HG03064 (cell line): ENCODE measurements at regions not wholly inside any gene's neighbourhood (a gene's known extent, or its start where the extent isn't known, plus 50 kb on each side); places are given as distances from the start of the nearest gene placed in this dataset.

Source experiments
- ATAC-seq: cut with Tn5 transposase; IDR thresholded peaks from one replicate; pipeline ENCODE4 v1.9.1; 2021; ENCODE audit warnings: low read depth; ENCODE audit not compliant: unreplicated experiment

DNA sequence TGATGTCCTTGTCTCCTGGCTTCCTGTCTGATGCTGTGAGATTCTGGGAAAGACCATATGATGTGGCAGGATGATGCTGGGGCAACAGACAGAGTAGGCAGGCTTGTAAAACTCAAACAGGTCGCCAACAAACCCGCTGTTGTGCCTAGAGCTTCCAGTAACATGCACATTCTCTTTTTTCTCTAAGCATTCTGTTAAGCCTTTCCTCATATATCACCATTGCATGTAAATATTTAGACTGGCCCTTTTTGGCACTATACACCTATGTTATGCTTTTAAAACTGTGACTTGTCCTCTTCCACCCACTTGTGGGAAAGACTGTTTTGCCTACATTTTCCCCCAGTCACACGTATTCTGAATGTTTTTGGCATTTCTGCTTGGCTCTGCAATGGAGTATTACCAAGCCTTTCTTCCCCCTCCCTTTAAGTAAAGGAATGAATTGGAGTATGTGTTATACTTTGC is 250.4 kb upstream of the TANK start:
- ATAC-seq: no peak

DNA sequence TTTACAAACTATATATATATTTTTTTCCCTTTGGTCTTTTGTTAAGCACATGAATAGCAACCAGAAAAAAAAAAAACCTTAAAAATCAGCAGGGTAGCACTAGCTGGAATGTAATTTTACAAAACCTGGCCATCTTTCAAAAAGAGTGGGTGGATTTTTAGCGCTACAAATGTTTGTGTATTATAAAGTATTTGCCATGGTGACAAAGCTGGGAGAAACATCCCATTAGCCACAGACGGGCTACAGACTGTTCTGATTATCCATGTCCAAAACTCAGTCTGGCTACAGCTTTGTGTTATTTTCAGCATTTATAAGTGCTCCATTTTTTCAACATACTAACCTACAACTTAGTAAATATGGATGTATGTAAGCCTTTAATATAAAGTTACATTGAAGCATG is 249.5 kb upstream of the TANK start:
- no peak for ATAC-seq

- ATAC-seq: no peak
Observed at GRCh38 chr2:160911258-160911657, 249.0 kb upstream of the TANK start.

DNA sequence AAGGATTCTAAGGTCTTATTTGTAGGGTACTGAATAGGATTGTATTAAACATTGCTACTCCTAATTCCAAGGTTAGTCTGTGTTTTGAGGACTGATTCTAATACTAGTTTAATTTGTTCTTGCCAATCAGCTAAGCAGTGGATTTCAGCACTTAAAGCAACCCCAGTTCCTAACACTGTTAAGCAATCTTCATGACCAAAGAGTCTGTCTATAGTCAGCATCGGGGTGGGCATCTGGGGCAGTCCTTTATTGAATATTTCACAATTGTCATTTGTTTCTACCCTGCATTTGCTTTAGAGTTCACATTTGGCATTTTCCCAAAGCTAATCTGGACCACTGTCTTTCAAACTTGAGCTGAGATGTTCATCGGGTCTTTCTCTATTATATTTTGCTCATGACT is 248.0 kb upstream of the TANK start:
- ATAC-seq: no peak

GRCh38 chr2:160913323-160913722 is 246.9 kb upstream of the TANK start:
- no peak for ATAC-seq

DNA sequence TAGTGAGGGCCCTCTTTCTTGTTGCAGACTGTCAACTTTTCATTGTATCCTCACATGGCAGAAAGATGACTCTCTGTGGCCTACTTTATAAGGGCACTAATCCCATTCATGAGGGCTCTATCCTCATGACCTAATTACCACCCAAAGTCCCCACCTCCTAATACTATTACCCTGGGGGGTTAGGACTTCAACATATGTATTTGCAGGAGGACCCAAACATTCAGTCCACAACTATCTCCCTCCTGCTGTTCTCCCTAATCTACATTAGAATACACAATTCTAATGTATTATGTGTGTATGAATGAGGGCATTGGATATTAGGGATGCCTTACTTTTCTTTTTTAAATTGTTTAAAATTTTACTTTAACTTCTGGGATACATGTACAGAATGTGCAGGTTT is 246.0 kb upstream of the TANK start:
- ATAC-seq: no peak

DNA sequence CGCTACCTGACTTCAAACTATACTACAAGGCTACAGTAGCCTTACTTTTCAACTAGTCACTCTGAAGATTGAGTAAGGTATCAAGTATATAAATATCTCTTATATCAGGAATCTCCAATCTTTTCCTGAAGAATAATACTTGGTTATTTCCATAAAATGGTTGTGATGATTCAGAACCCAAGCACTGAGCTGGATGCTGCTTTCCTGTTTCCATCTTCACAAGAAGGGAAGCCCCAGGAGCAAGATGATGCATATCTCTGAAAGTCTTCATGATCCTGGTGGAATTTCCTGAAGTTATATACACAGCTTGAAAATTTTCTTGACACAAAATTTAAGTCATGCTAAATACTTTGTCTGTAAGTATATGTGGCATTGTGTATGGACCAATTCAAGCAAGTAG is 243.9 kb upstream of the TANK start:
- ATAC-seq: no peak

GRCh38 chr2:160917850-160918249 is 242.4 kb upstream of the TANK start:
- ATAC-seq: no peak

DNA sequence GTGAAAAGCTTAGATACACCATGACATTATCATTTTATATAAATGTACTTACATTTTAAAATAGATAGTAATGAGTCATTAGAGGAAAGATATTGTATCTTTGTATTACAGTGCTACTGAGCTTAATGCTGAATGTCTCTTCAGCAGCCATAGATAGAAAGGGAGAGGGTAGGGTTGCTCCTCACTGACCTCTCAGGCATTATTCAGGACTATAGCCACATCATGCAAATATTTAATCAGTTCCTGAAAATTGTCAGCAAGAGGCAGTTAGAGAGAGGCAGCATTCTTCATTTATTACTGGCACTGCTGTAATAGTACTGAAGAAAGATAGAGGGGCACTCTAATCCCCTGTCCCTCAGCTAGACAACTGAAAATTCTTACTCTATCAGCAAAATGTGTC is 242.0 kb upstream of the TANK start:
- no peak for ATAC-seq

GRCh38 chr2:160918906-160919503 is 241.2 kb upstream of the TANK start:
- no peak for ATAC-seq

- ATAC-seq: no peak
Observed at GRCh38 chr2:160920061-160920460, 240.2 kb upstream of the TANK start.

DNA sequence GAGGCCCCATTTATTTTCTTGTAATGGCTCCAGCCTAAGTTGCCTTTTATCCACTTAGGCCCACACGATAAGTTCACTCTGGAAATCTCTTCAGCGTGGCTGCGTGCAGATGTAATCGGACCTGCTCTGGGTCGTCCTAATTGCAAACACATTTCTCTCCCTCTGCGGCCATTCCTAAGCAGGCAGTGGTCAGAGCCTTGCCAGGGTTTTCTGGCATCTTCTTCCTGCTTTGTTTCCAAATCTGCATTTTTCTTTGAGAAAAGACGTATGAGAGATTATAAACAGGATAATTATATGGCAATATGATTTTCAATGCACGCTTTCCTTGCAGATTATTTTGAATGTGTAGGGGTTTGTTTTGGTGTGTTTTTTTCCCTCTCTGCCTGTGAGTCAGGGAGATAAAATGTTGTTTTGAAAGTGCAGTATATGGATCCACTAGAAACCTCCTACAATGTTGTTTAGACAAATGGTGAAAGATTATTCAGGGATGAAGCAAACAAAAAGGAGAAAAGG is 239.4 kb upstream of the TANK start:
- ATAC-seq: no peak

DNA sequence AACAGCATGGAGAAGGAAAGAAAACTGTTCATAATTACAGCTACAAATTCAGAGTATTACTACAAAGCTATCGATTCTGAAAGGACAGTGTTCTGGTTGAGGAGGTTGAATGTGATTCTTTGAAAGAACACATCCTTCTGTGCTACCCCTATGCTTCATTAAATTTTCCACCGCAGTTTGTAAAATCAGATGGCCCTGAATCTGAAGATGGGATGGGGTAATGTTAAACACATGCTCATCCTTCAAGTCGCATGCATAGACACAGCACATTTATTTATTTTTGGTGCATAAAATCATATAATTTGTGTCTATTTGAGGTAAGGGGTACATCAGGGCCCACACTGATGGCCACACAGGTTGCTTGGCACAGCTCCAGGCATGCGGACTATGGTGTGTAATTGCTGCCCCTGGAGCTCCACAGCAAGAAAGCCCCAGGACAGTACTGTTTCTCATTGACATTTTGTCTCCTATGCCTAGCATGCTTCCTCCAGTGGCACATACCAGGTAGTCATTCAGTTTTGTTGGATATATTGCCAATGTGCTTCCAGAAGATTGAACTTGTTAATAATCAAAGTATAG is 238.8 kb upstream of the TANK start:
- ATAC-seq: no peak

GRCh38 chr2:160924936-160925353 is 235.3 kb upstream of the TANK start:
- ATAC-seq: no peak

DNA sequence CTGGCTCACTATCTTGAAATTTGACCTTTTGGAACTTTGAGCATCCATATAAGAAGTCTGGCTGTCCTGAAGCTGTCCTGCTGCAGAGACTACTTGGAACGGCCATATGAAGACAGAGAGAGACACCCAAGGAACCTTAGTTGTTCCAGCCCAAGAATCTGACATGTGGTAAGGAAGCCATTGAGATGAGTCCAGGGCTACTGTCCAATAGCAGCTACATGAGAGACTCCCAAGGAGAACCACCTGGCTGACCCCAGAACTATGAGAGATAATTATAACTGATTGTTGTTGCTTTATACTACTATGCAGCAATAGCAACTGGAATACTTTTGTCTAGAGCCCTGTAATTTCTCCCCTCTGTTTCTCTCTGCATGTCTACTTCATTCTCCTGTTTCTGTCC is 234.3 kb upstream of the TANK start:
- no peak for ATAC-seq

GRCh38 chr2:160927324-160927723 is 232.9 kb upstream of the TANK start:
- no peak for ATAC-seq

- no peak for ATAC-seq
Observed at GRCh38 chr2:160928854-160929301, 231.3 kb upstream of the TANK start.

DNA sequence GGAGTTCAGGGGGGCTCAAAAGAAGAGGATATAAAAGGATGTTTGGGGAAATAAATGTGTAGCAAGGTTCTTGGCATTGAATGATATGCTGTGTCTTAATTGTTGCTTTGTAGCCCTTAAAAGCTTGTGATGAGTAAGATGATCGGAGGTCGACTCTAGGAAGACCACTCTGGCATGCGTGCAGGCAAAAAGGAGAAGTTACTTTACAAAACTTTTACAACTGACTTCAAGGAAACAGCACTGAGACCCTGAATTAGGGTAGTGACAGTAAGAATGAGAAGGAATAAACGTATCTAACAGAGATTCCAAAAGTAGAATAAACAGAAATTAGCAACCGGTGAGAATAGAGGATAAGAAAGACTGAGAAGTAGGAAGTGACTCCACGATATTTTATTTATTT is 228.7 kb upstream of the TANK start:
- no peak for ATAC-seq

DNA sequence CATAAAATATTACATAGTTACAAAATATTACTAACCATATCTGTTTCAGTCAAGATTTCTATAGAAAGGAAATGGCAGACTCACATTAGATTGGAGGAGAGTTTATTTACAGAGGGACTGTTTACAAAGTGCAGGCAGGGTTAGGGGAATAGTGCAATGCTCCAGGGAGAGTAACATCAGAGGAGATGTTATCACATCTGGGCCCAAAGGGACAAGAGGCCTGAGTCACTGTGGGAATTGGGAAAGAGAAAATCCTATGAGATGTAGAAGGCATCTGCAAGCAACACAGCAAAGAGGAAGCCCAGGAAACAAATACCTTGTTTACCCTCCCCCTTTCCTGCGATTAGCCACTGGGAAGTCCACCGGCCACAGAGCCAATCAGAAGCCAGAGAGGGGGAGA is 227.3 kb upstream of the TANK start:
- ATAC-seq: no peak

GRCh38 chr2:160934263-160934662 is 226.0 kb upstream of the TANK start:
- no peak for ATAC-seq

DNA sequence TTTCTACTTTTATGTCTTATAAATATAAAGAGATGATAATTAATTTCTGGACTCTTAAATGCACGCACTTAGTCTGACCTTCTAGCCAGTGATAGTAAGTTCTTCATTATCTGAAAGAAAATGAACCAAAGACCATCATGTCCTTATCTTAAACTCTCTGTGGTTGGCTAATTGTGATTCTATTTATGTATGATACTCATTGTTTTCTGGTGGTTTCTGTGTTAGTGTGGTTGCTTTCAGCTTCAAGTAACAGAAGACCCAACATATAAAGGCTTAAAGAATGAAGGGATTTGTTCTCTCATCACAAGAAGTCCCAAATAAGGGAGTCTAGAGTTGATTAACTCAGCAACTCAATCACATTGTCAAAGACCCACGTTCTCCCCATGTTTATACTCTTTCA is 225.2 kb upstream of the TANK start:
- ATAC-seq: no peak

DNA sequence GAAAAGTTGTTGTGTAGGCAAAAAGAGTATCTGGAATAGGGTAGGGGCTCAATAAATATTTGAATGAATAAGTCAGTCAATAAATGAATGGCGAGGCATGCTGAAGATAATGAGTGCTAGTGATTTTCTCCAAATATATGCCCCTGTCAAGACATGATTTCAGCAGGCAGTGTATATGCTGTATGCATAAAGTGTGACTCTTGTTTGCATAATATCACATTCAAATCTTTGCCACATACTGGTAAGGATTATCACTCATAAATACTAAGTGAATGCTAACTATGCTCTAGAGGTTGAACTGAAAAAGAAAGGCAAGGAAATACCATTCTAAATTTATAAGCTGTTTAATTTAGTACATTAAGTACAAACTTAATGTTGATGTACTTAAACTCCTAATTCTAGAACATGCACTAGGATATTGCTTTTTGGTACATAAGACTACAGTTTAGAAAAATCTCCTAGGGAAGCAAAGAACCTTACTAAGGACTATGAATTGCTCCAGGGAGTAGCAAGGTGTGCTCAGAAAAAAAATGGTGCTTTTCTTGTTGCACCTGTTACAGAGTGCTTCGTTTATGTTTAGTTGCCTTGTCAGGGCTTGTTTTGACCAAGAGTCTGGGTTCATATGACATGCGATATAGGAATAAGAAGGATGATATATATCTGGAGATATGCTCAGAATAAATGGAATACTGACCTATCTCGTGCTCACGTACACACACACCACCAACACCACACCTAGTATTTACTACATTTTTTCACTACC is 224.0 kb upstream of the TANK start:
- ATAC-seq: no peak
